Ishikawa (cell line): ENCODE measurements at regions not wholly inside any gene's neighbourhood (a gene's known extent, or its start where the extent isn't known, plus 50 kb on each side); places are given as distances from the start of the nearest gene placed in this dataset.

Source experiments
- CEBPB ChIP-seq: IDR thresholded peaks from 2 replicates; pipeline ENCODE4 v1.6.1; 2012
- CREB1 ChIP-seq: IDR thresholded peaks from 2 replicates; pipeline ENCODE4 v1.6.1; 2012; ENCODE audit warnings: low read depth
- EGR1 ChIP-seq: IDR thresholded peaks from 2 replicates; pipeline ENCODE4 v1.6.1; 2012
- EP300 ChIP-seq: IDR thresholded peaks from 2 replicates; pipeline ENCODE4 v1.6.1; 2012; ENCODE audit warnings: borderline replicate concordance
- FOXM1 ChIP-seq: IDR thresholded peaks from 2 replicates; pipeline ENCODE4 v1.6.1; 2012; ENCODE audit warnings: low read depth, borderline replicate concordance
- MAX ChIP-seq: IDR thresholded peaks from 2 replicates; pipeline ENCODE4 v1.6.1; 2012
- NFIC ChIP-seq: IDR thresholded peaks from 2 replicates; pipeline ENCODE4 v1.6.1; 2012
- RAD21 ChIP-seq: IDR thresholded peaks from 2 replicates; pipeline ENCODE4 v1.6.1; 2012; ENCODE audit warnings: low read depth
- REST ChIP-seq: IDR thresholded peaks from 2 replicates; pipeline ENCODE4 v1.6.1; 2012; ENCODE audit warnings: low read depth, mild to moderate bottlenecking
- TAF1 ChIP-seq: IDR thresholded peaks from 2 replicates; pipeline ENCODE4 v1.6.1; 2012; ENCODE audit warnings: low read depth, mild to moderate bottlenecking
- TCF12 ChIP-seq: IDR thresholded peaks from 2 replicates; pipeline ENCODE4 v1.6.1; 2012; ENCODE audit warnings: low read depth
- TEAD4 ChIP-seq: IDR thresholded peaks from 2 replicates; pipeline ENCODE4 v1.6.1; 2012
- USF1 ChIP-seq: IDR thresholded peaks from 2 replicates; pipeline ENCODE4 v1.6.1; 2012
- YY1 ChIP-seq: IDR thresholded peaks from 2 replicates; pipeline ENCODE4 v1.6.1; 2012; ENCODE audit warnings: low read depth
- ZBTB7A ChIP-seq: IDR thresholded peaks from 2 replicates; pipeline ENCODE4 v1.6.1; 2012; ENCODE audit warnings: low read depth

- TF ChIP-seq USF1 (no peak), TCF12 (no peak), REST (no peak), FOXM1 (no peak), ZBTB7A (no peak), CREB1 (no peak), EGR1 (no peak)
Measured at GRCh38 chr3:95319921-95320494, 1257.1 kb downstream of the NSUN3 start.

- no peak for TF ChIP-seq TCF12
- TF ChIP-seq EGR1: no peak
- TF ChIP-seq EP300: no peak
- no peak for TF ChIP-seq MAX
- TF ChIP-seq CEBPB: no peak
- no peak for TF ChIP-seq USF1
- no peak for TF ChIP-seq ZBTB7A
- no peak for TF ChIP-seq YY1
- no peak for TF ChIP-seq TEAD4
- TF ChIP-seq FOXM1: no peak
- no peak for TF ChIP-seq NFIC
- no peak for TF ChIP-seq RAD21
- TF ChIP-seq REST: no peak
- TF ChIP-seq TAF1: no peak
- TF ChIP-seq CREB1: no peak
Measured at GRCh38 chr3:95327478-95327877, 1264.6 kb downstream of the NSUN3 start.

GRCh38 chr3:95333826-95334225 lies 1271.0 kb downstream of the NSUN3 start:
- no peak for TF ChIP-seq EGR1
- TF ChIP-seq TAF1: no peak
- TF ChIP-seq EP300: no peak
- no peak for TF ChIP-seq FOXM1
- TF ChIP-seq YY1: no peak

- TF ChIP-seq TEAD4 (no peak), RAD21 (no peak), EP300 (no peak), USF1 (no peak), TAF1 (no peak), REST (no peak), TCF12 (no peak), ZBTB7A (no peak), MAX (no peak), NFIC (no peak), CEBPB (no peak), EGR1 (no peak), CREB1 (no peak), FOXM1 (no peak), YY1 (no peak)
Measured at GRCh38 chr3:95334461-95334860, 1271.6 kb downstream of the NSUN3 start.
